COR-L47 (cell line): ENCODE measurements at regions not wholly inside any gene's neighbourhood (a gene's known extent, or its start where the extent isn't known, plus 50 kb on each side); places are given as distances from the start of the nearest gene placed in this dataset.

Experiments
- DNase-seq: peaks from one replicate; lab custom pipeline; 2025; lab: John Stamatoyannopoulos, UW

- no peak for DNase-seq
Observed at GRCh38 chr6:105649192-105649591, 246.3 kb upstream of the PREP start.

- DNase-seq = no peak
Observed at GRCh38 chr6:105648276-105648675, 245.4 kb upstream of the PREP start.

- no peak for DNase-seq
Observed at GRCh38 chr6:105646391-105646867, 243.5 kb upstream of the PREP start.

GRCh38 chr6:105645958-105646357 is 243.1 kb upstream of the PREP start:
- DNase-seq = no peak

GRCh38 chr6:105645156-105645555 is 242.3 kb upstream of the PREP start:
- no peak for DNase-seq

- no peak for DNase-seq
Observed at GRCh38 chr6:105644691-105645090, 241.8 kb upstream of the PREP start.

GRCh38 chr6:105644073-105644489 is 241.2 kb upstream of the PREP start:
- no peak for DNase-seq

GRCh38 chr6:105642708-105643107 is 239.8 kb upstream of the PREP start:
- DNase-seq = no peak

- DNase-seq = no peak
Observed at GRCh38 chr6:105641504-105641903, 238.6 kb upstream of the PREP start.

- no peak for DNase-seq
Observed at GRCh38 chr6:105639124-105639523, 236.2 kb upstream of the PREP start.

- no peak for DNase-seq
Observed at GRCh38 chr6:105633814-105634213, 230.9 kb upstream of the PREP start.

GRCh38 chr6:105628156-105628860 is 225.4 kb upstream of the PREP start:
- no peak for DNase-seq

GRCh38 chr6:105626295-105627158 is 223.6 kb upstream of the PREP start:
- DNase-seq = no peak

GRCh38 chr6:105624021-105624420 is 221.1 kb upstream of the PREP start:
- no peak for DNase-seq

- DNase-seq = no peak
Observed at GRCh38 chr6:105622226-105622625, 219.3 kb upstream of the PREP start.

GRCh38 chr6:105621564-105622175 is 218.8 kb upstream of the PREP start:
- DNase-seq = no peak

- no peak for DNase-seq
Observed at GRCh38 chr6:105620878-105621277, 218.0 kb upstream of the PREP start.

- DNase-seq = no peak
Observed at GRCh38 chr6:105619971-105620741, 217.3 kb upstream of the PREP start.

GRCh38 chr6:105618247-105618646 is 215.4 kb upstream of the PREP start:
- no peak for DNase-seq

GRCh38 chr6:105616521-105616920 is 213.6 kb upstream of the PREP start:
- DNase-seq = no peak

- DNase-seq = no peak
Observed at GRCh38 chr6:105611606-105612005, 208.7 kb upstream of the PREP start.

GRCh38 chr6:105609375-105609991 is 206.6 kb upstream of the PREP start:
- DNase-seq = no peak
